BE2C (cell line): ENCODE measurements at regions not wholly inside any gene's neighbourhood (a gene's known extent, or its start where the extent isn't known, plus 50 kb on each side); places are given as distances from the start of the nearest gene placed in this dataset.

Experiments used
- DNase-seq: peaks from one replicate; pipeline ENCODE4 v3.0.0-alpha.2; 2020
- H3K27me3 ChIP-seq: fragments of 250-450 bp; sonication (Bioruptor Pico); 2 replicates; pipeline ENCODE4 v1.5.1; 2020; ENCODE audit warnings: mild to moderate bottlenecking
- H3K36me3 ChIP-seq: fragments of 250-450 bp; sonication (Bioruptor Pico); 2 replicates; pipeline ENCODE4 v1.5.1; 2020; ENCODE audit warnings: mild to moderate bottlenecking
- H3K4me1 ChIP-seq: fragments of 250-450 bp; sonication (Bioruptor Pico); 2 replicates; pipeline ENCODE4 v1.5.1; 2020
- H3K4me3 ChIP-seq: 2 replicates; pipeline ENCODE4 v1.5.1; 2011; ENCODE audit warnings: low read depth, low read length
- H3K9me3 ChIP-seq: fragments of 250-450 bp; sonication (Bioruptor Pico); 2 replicates; pipeline ENCODE4 v1.5.1; 2020
- CTCF ChIP-seq: IDR thresholded peaks from 2 replicates; pipeline ENCODE4 v1.5.1; 2012; ENCODE audit warnings: mild to moderate bottlenecking, low read depth, low read length

GRCh38 chr6:8639928-8640649, 204.7 kb upstream of the SLC35B3 start:
- Histone ChIP-seq H3K4me1 (no peaks in the 10 kb centered on the region), H3K4me3 (no peak overlapping the region), H3K9me3 (no peaks in the 10 kb centered on the region), H3K36me3 (no peaks in the 10 kb centered on the region), H3K27me3 (no peaks in the 10 kb centered on the region)
- DNase-seq, result no peak
- TF ChIP-seq CTCF, result no peak

GRCh38 chr6:8637896-8638597, 202.7 kb upstream of the SLC35B3 start:
- no peaks in the 10 kb centered on the region for H3K4me1 ChIP-seq
- no peak for DNase-seq
- TF ChIP-seq CTCF, result no peak
- no peaks in the 10 kb centered on the region for H3K27me3 ChIP-seq
- no peaks in the 10 kb centered on the region for H3K36me3 ChIP-seq
- no peaks in the 10 kb centered on the region for H3K9me3 ChIP-seq
- H3K4me3 ChIP-seq, result no peak overlapping the region

- Histone ChIP-seq H3K4me3 (no peak overlapping the region), H3K4me1 (no peaks in the 10 kb centered on the region), H3K36me3 (no peaks in the 10 kb centered on the region), H3K9me3 (no peaks in the 10 kb centered on the region; the same call in 1 of the 2 replicates), H3K27me3 (no peaks in the 10 kb centered on the region)
- no peak for DNase-seq
- TF ChIP-seq CTCF, result no peak
Measured at GRCh38 chr6:8633762-8634161, 198.4 kb upstream of the SLC35B3 start.

- no peak for TF ChIP-seq CTCF
- Histone ChIP-seq H3K4me3 (no peak overlapping the region), H3K36me3 (no peaks in the 10 kb centered on the region), H3K4me1 (no peaks in the 10 kb centered on the region), H3K27me3 (no peaks in the 10 kb centered on the region), H3K9me3 (no peaks in the 10 kb centered on the region; the same call in 1 of the 2 replicates)
- DNase-seq, result no peak
Measured at GRCh38 chr6:8628736-8629135, 193.4 kb upstream of the SLC35B3 start.

GRCh38 chr6:8628063-8628462, 192.7 kb upstream of the SLC35B3 start:
- Histone ChIP-seq H3K4me3 (no peak overlapping the region), H3K27me3 (no peaks in the 10 kb centered on the region), H3K9me3 (no peaks in the 10 kb centered on the region; the same call in 1 of the 2 replicates), H3K36me3 (no peaks in the 10 kb centered on the region), H3K4me1 (no peaks in the 10 kb centered on the region)
- no peak for TF ChIP-seq CTCF
- DNase-seq, result no peak
